ENCODE measurements at regions not wholly inside any gene's neighbourhood (a gene's known extent, or its start where the extent isn't known, plus 50 kb on each side); places are given as distances from the start of the nearest gene placed in this dataset.
A peak's percentile ranks its signal among the peaks of the same experiment; 100 is the strongest.
"Not testable (repeated sequence)": the region's sequence is repeated elsewhere in the genome, so short reads cannot be mapped to it uniquely, and the experiment has no call there.

DNA sequence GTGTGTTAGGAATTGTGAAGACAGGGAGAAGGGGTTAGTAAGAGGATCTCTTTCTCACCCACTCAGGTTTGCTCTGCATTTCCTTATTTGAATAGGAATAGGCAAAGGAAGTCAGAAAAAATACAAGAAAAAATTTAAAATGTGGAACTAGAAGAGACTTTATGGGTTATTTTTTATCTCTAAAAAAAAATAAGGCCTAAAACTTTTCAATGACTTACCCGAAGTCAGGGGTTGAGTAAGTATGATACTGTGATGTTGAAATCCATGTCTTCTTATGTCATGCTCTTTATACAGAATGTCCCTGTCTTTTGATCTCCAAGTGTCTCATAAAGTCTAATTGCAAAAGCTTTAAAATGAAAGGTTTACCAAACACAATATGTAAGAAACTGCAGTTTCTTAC, 148.3 kb upstream of the PIK3R1 start:
- DNase-seq (ENCODE audit: low read depth): no peak

DNA sequence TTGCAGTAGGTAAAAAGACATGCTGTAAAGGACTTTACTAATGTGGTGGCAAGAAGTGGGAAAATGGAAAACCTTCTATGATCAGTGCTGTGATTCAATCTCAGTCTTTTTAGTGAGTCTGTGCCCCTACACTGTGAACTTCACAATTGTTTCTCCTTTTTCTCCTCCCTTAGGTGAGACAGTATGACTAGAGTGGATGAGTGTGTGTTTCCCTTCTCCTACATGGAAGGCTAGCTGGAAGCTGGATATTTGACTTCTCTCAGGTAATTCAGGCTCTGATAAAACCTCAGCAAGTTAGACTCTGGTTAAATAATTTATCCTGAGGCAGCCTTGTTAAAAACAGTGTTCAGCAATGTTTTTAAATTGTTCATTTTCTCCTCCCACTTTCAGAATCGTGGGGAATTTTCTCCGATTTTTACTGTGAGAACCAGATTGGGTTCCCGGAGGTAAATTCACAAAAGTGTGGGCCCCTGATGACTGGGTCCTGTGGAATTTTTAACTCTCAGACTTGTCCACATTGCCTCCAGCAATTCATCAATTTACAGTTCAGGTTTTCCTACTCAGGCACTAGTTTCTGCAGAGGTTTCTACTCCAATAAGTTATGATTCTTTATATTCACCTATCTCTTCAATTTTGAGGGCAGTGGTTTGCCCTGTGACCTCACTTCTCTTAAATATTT, 149.1 kb upstream of the PIK3R1 start:
- no peak for DNase-seq (ENCODE audit: low read depth)

DNA sequence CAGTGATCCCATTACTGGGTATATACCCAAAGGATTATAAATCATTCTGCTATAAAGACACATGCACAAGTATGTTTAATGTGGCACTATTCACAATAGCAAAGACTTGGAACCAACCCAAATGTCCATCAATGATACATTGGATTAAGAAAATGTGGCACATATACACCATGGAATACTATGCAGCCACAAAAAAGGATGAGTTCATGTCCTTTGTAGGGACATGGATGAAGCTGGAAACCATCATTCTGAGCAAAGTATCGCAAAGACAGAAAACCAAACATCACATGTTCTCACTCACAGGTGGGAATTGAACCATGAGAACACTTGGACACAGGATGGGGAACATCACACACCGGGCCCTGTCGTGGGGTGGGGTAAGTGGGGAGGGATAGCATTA, 150.2 kb upstream of the PIK3R1 start:
- not testable (repeated sequence) for DNase-seq (ENCODE audit: low read depth)

DNA sequence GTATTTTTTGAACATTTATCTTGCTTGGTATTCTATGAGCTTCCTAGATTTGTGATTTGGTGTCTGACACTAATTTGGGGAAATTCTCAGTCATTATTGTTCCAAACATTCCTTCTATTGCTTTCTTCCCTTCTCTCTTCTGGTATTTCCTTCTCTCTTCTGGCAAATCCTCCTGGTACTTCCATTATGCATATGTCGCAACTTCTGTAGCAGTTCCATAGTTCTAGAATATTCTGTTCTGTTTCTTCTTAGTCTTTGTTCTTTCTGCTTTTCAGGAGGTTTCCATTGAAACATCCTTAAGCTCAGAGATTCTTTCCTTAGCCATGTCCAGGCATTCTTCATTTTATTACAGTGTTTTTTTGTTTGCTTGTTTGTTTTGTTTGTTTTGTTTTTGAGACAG, 155.2 kb upstream of the PIK3R1 start:
- no peak for DNase-seq (ENCODE audit: low read depth)

DNA sequence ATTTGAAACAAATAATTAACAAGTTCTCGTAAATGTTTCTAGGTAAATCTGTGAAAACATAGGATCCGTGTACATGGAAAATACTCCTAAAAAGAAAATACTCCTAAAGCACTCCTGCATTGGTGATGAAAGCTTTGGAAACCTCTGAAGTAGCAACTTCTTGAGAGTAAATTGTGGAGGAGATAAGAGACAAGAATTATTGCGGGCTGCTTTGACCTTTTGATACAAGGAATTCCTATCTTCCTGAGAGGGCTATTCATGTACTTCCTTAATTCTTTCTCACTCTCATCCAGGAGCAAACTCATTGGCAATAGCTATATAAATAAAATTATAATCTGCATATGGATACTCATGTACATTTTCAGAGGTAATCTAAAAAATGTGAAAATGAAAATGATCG, 158.4 kb upstream of the PIK3R1 start:
- no peak for DNase-seq (ENCODE audit: low read depth)

DNA sequence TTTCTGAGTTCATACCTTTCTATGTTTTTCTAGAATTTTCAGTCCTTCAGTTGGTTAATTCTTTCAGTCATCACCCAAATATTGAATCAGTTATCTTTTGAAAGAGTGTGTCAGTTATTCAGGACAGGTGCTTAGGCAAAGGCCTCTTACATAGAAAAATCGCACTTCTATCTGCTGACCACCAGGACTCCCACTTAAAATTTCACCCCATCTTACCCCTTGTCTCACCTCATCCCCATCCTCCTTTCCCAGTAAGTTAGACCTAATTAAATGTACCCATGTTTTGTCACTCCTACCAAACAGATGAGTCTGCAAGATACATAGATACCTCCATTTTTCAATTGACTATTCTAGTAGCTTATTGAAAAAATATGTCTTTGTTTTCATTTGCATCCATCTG, 159.9 kb upstream of the PIK3R1 start:
- DNase-seq (ENCODE audit: low read depth): no peak

DNA sequence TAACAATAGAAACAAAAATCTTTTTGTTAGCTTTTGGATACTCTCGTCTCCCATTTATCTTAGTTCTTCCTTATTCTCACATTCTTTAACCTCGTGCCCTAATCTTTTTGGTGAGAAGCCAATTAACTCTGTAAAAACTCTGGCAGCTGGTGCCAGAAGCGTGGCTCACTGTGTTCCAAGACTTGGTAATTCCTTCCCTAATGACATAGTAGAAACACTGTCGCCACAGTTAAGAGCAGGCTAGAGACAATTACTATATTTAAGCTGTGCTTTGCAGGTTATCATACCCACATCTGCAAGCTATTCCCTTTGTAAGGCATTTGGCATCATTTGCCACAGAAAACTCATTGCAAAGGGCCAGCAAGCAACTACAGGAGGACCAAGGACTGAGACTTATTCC, 160.9 kb upstream of the PIK3R1 start:
- no peak for DNase-seq (ENCODE audit: low read depth)

DNA sequence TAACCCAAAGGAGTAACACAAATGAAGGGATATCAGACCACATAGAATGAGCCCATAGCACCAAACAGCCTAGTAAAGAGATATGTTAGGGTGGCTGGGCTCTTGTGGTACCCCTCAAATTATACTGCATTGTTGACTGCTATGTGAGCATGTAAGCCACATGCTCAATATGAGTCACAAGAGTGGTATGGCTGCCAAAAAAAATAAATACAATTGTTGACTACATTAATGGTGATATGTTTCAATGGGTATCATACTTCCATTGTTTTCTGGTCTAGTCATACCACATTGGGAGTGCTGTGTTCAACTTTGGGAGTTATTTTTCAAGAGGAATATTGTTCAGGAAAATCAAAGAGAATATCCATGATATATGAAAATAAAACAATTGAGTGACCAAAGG, 162.4 kb upstream of the PIK3R1 start:
- DNase-seq (ENCODE audit: low read depth): no peak

DNA sequence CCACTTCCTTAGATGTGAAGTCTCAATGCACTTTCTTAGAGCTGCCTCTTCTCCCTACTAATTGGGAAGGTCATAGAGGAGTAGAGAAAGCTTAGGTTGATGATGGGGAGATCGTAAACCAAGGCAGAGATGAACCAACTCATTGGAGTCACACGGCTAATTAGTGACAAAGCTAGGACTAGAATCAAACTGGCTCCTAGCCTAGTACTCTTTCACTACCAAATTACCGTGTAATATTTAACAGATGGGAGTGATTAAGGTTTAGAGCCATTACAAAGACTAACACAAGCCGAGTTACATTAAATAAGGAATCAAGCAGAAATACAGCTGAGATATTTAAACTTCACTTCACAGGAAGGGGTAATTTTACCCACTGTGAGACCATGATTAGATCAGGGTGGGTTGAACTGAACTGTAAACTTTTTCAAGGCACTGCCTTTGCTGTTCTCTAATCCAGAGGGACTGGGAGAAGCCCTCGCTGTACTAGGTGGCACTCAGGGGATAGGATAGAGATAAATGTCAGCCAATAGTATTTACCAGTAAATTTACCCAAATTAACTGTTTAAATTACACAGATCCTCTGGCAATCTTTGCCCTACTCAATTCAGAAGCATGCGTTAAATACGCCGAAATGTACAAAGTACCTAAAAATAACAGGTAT, 166.4 kb upstream of the PIK3R1 start:
- peak; percentile 80 for DNase-seq (ENCODE audit: low read depth)

DNA sequence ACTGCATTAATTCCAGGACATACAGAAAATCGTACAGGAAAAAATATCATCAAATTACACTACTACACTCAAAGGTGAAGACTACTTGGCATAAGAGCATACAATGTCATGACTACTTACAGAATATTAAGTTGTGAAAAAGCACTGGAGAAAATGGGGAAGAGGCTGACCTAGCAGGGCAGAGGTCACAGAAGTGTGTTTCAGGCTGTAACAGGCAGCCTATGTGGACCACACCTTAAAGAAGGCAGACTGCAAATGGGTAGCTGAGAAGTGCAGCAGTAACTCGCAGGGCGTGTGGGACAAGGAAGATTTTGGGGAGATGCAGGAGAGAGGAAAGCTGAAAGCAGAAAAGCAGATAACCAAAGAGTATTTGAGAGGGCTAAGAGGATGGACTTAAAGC, 167.0 kb upstream of the PIK3R1 start:
- no peak for DNase-seq (ENCODE audit: low read depth)

DNA sequence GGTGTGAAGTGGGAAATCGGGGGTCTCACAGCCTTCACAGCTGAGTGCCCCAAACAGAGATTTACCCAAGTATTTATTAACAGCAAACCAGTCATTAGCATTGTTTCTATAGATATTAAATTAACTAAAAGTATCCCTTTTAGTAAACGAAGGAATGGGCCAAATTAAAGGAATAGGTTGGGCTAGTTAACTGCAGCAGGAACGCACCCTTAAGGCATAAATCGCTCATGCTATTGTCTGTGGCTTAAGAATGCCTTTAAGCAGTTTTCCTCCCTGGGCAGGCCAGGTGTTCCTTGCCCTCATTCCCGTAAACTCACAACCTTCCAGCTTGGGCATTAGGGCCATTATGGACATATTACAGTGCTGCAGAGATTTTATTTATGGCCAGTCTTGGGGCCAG, 167.5 kb upstream of the PIK3R1 start:
- DNase-seq (ENCODE audit: low read depth): not testable (repeated sequence)

DNA sequence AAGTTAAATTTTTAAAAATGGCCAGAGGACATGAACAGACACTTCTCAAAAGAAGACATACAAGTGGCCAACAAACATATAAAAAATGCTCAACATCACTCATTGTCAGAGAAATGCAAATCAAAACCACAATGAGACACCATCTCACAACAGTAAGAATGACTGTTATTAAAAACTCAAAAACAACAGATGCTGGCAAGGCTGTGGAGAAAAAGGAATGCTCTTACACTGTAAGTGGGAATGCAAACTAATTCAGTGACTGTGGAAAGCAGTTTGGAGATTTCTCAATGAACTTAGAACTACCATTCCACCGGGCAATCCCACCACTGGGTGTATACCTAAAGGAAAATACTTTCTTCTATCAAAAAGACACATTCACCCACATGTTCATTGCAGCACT, 168.5 kb upstream of the PIK3R1 start:
- peak; percentile 89 for DNase-seq (ENCODE audit: low read depth)

DNA sequence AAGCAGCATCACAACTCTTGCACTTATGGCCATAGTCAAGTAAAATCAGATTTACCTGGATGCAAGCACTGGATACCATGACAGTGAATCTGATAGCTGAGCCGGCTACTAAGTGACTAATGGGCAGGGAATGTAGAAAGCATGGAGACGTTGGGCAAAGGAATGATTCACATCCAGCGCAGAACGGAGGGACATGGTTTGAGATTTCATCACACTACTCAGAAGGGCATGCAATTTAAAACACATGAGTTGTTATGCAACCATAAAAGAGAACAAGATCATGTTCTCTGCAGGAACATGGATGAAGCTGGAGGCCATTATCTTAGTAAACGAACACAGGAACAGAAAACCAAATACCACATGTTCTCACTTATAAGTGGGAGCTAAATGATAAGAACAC, 169.1 kb upstream of the PIK3R1 start:
- peak; percentile 98 for DNase-seq (ENCODE audit: low read depth)

DNA sequence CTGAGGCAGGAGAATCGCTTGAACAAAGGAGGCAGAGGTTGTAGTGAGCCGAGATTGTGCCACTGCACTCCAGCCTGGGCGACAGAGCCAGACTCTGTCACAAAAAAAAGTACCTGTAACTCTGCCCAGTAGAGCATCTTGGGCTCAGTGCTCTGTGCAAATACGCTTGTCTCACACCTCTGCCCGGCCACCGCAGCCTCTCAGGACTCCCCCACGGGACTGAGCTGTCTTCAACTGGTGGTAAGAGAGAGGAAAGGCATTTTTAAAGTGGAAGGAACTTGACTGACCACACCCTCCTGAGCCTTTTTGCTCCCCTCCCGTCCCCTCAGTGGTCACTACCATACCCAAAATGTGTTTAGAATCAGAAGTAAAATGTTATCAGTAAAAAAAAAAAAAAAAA, 174.3 kb upstream of the PIK3R1 start:
- DNase-seq (ENCODE audit: low read depth): no peak

DNA sequence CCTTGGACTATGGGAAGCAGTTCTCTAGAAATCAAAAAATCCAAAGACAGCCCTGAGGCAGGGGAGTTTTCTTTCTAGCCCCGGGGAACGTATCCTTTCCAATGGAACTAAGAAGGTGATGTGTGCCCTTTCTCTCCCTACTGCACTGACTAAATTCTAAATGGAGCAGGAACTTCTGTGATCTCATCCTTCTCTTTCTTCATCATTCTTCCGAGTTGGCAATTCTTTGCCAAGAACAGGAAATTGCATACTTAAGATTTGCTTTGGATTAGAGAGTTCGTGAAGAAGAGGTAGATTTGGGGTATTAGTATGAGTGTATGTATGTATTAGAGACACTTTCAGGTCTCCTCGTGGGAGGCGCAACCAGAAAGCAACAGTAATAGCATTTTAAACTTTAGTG, 178.0 kb upstream of the PIK3R1 start:
- DNase-seq (ENCODE audit: low read depth): no peak

DNA sequence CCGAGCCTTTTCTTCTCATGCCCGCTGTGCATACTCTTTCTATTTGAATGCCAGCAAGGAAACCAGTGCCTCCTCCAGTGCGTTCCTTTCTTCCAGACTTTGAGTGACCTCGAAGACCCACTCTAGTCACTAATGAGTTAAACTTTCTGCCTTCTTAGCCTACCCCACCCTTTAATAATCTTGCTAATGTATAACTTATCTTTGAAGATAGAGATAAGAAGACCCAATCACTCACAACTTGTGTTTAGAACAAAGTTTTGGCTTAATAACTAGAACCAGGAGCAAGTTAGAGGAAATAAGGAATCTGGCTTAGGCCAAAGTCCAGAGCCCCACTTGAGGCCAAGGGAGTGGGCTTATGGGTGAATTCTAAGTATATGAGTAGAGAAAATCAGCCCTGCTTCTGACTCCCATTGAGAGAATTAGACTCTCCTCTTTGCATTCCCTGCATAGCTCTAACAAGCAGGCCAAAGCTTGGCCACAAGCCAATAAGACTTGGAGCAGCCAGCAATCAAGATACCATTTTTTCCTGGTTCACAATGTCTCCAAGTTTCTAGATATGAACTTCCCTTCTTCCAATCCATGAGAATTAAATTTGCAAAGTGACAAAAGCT, 181.5 kb upstream of the PIK3R1 start:
- DNase-seq (ENCODE audit: low read depth): no peak

DNA sequence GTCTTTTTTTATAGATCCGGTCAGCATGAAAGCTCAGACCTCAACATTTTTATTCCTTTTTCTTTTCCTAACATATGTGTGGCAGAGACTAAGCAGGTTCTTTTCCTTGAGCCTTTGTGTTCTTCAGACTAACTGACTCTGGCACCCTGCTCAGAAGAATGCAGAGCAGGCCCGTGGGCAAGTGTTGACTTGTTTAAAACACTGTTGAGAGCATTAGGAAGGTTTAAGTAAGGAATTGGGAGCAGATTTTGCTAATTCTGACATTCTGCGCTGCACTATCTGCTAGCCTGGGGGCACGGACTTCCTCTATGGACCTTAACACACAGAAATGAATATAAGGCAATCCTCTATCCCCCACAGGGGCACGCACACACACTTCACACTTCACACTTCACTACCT, 182.5 kb upstream of the PIK3R1 start:
- DNase-seq (ENCODE audit: low read depth): no peak

DNA sequence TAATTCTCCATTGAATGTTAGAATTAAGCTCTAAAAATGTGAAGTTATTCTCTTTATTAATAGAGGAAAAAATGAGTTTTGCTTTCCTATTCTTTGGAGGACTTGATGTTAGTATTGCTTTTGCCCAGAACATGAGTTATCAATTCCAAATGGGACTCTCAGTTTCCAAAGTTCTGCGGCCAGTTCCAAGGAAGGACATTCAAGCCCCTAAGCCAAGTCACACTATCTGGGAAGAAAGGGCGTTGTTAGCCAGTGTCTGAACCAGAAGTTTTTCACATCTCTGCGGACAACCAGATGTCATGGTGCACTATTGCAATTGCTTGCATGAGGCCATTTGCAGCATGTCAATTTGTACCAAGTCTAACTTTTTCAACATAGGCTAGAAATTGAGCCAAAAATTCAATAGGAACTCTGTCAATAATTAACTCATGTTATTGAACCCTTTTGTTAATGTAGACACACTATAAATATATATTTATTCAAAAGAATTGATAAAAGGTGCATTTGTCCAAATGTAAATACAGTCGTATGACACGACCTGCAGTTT, 183.3 kb upstream of the PIK3R1 start:
- DNase-seq (ENCODE audit: low read depth): no peak

DNA sequence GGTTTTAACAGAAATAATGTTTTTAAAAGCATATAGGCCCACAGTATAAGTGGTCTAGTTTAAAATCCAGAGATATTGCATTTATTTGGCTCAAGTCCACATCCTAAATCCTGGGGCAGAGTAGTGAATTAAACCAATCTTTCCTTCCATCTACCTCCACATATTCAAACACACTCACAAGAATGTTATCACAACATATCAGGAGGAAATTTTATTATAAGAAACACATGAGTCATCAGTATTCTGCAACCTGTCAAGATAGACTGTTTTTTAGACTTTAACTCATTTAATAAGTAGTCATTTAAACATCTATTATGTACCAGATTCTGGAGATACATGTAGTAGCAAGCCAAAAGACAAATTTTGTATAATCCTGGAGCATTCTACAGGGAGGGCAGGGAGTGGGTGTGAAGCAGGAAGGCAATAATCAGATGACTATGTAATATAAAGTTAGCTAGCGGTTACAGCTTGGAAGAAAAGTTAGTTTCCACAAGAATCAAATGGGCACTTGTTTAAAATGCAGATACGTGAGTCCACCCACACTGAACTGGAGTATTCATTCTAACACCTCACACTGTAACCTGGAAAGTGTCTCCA, 187.3 kb upstream of the PIK3R1 start:
- DNase-seq (ENCODE audit: low read depth): no peak

DNA sequence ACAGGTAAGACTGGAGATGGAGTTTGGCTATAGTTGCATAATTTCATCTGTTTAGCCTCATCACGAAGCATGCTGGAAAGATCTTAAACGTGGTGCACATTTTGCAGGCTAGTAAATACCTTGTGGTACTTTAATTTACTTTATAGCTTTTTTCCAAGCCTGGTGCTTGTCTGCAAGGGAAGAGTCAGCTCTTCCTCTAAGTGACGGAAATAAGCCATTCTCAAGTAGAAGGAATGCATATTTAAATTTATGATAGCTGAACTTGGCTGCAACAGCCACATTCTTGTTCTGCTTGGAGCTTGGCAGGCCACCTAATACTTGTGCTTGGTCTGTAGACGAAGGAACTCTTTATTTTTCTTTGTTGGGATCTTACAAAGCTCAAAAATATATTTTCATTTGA, 188.0 kb upstream of the PIK3R1 start:
- peak; percentile 89 for DNase-seq (ENCODE audit: low read depth)

DNA sequence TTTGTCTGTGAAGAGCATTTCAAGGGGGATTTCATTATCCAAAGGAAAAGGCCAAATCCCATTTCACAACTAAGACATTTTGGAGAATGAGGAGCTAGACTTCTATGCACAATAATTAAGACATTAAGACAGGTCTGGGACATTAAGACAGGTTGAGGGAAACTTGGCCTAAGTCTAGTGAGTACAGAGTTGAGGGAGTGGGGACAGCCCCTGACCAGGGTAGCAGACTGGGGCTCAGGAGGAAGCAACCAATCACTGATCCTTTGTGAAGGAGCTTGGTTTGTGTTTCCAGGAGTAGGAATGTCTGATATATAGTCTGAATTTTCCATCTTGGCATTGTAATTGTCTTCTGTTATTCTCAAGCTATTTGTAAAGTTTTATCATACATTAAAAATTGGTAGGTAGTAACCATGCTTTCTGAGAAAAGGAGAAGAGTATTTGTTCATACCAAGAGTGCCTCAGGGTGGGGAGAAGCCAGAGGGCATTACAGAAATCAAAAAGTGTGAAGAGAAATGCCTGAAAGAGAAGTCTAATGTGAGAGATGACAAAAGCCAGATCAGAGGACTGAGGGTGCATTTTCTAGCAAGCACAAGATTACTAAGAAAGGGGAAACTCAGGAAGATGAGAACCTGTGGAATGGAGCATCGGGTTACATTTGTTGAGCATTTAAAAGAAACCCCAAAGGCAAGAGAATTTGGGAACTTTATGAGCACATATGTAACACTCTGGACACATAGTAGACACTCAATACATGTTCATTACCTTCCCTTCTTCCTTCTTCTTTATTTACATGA, 189.3 kb upstream of the PIK3R1 start:
- DNase-seq (ENCODE audit: low read depth): no peak

DNA sequence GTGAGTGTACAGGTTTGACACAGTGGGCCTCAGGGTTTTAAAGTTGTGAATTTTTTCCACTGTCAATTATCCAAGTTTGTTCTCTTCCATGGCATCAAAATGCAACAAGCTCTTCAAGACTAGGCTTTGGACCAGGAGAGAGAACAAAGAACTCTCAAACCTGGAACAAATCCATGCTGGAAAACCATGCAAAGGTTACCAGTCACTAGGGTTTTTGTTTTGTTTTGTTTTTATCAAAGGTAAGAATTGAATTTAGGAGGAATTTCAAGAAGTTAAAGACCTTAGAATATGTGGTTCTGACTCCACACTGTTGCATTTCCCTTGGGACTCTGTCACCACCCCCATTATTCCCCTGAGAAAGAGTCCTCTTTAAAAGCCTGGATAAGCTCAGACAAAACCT, 191.1 kb upstream of the PIK3R1 start:
- no peak for DNase-seq (ENCODE audit: low read depth)
